SK-N-SH (cell line): ENCODE measurements at regions not wholly inside any gene's neighbourhood (a gene's known extent, or its start where the extent isn't known, plus 50 kb on each side); places are given as distances from the start of the nearest gene placed in this dataset.
A peak's percentile ranks its signal among the peaks of the same experiment; 100 is the strongest.

Source experiments
- CTCF ChIA-PET: fragments of 300-600, 350-600 bp; formaldehyde crosslinking; extraction: SDS; loops from one replicate; lab custom pipeline; 2021; lab: Yijun Ruan, JAX
- POLR2A ChIA-PET: fragments of 350-600 bp; sonication (Branson Sonifier 250); formaldehyde crosslinking; extraction: SDS; loops from one replicate; lab custom pipeline; 2020; ENCODE audit warnings: antibody characterized with exemption, inconsistent platforms; lab: Yijun Ruan, JAX
- DNase-seq: peaks from one replicate; pipeline ENCODE4 v3.0.0; 2012
- H2AFZ ChIP-seq: fragments of 200-600 bp; sonication (generic); 2 replicates; pipeline ENCODE4 v1.8.1; 2016; ENCODE audit warnings: antibody characterized with exemption, mild to moderate bottlenecking, low read depth
- H3F3A ChIP-seq: fragments of 200-600 bp; sonication (generic); replicated peaks from 2 replicates; pipeline ENCODE3; 2016; ENCODE audit warnings: antibody characterized with exemption, mild to moderate bottlenecking; ENCODE audit not compliant: insufficient read depth
- H3K27ac ChIP-seq, 2 experiments: fragments of 200-500 bp in 1 of 2; fragments of 200-600 bp in 1 of 2; sonication (Bioruptor generic) in 1 of 2; sonication (generic), shearing (Covaris generic) in 1 of 2; 2 replicates each; pipeline versions ENCODE4 v1.5.1 to v1.6.1; 2014 to 2016; ENCODE audit warnings: low read depth in 2 of 2, inconsistent platforms in 1 of 2, low read length in 1 of 2, mild to moderate bottlenecking in 1 of 2, mixed read lengths in 1 of 2
- H3K27me3 ChIP-seq: fragments of 200-600 bp; sonication (generic), shearing (Covaris generic); 2 replicates; pipeline ENCODE4 v1.6.1; 2016; ENCODE audit warnings: mixed run types; ENCODE audit not compliant: insufficient read depth
- H3K36me3 ChIP-seq, 2 experiments: fragments of 200-500 bp in 1 of 2; fragments of 200-600 bp in 1 of 2; sonication (Bioruptor generic) in 1 of 2; sonication (generic) in 1 of 2; replicated peaks in 1 of 2; 2 replicates each; pipeline versions ENCODE3 to v1.5.1; 2014 to 2016; ENCODE audit warnings: low read length in 1 of 2, mild to moderate bottlenecking in 1 of 2; ENCODE audit not compliant: insufficient read depth in 2 of 2, control insufficient read depth in 1 of 2
- H3K4me1 ChIP-seq, 2 experiments: fragments of 200-500 bp in 1 of 2; fragments of 200-600 bp in 1 of 2; sonication (Bioruptor generic) in 1 of 2; sonication (generic), shearing (Covaris generic) in 1 of 2; 2 replicates each; pipeline versions ENCODE4 v1.5.1 to v1.6.1; 2014 to 2016; ENCODE audit warnings: low read depth in 1 of 2, low read length in 1 of 2, mixed run types in 1 of 2; ENCODE audit not compliant: insufficient read depth in 2 of 2, control insufficient read depth in 1 of 2
- H3K4me2 ChIP-seq: fragments of 200-600 bp; sonication (generic), shearing (Covaris generic); 2 replicates; pipeline ENCODE4 v1.6.1; 2017; ENCODE audit warnings: mixed run types
- H3K4me3 ChIP-seq, 2 experiments: fragments of 200-500 bp in 1 of 2; fragments of 200-600 bp in 1 of 2; sonication (Bioruptor generic) in 1 of 2; sonication (generic), shearing (Covaris generic) in 1 of 2; 2 replicates each; pipeline versions ENCODE4 v1.5.1 to v1.8.1; 2014 to 2016; ENCODE audit warnings: low read depth in 2 of 2, inconsistent platforms in 1 of 2, low read length in 1 of 2, mild to moderate bottlenecking in 1 of 2, mixed read lengths in 1 of 2, moderate library complexity in 1 of 2
- H3K79me2 ChIP-seq: fragments of 200-600 bp; sonication (generic); 2 replicates; pipeline ENCODE4 v1.8.1; 2017; ENCODE audit warnings: mild to moderate bottlenecking; ENCODE audit not compliant: insufficient read depth
- H3K9ac ChIP-seq: fragments of 200-600 bp; sonication (generic); 2 replicates; pipeline ENCODE4 v1.6.1; 2017; ENCODE audit warnings: mixed run types
- H3K9me2 ChIP-seq: fragments of 200-600 bp; sonication (generic); 2 replicates; pipeline ENCODE4 v1.6.1; 2017; ENCODE audit warnings: mixed run types
- H3K9me3 ChIP-seq: fragments of 200-600 bp; sonication (generic); 2 replicates; pipeline ENCODE4 v1.6.1; 2017; ENCODE audit warnings: mixed run types, mild to moderate bottlenecking, moderate library complexity
- H4K20me1 ChIP-seq: fragments of 200-600 bp; sonication (generic); 2 replicates; pipeline ENCODE4 v1.6.1; 2017; ENCODE audit warnings: mild to moderate bottlenecking, mixed run types; ENCODE audit not compliant: insufficient read depth
- CHD2 ChIP-seq: fragments of 150-350 bp; IDR thresholded peaks from 2 replicates; pipeline ENCODE4 v1.6.1; 2018; ENCODE audit warnings: low read length; ENCODE audit not compliant: partially characterized antibody
- CTCF ChIP-seq: fragments of 200-600 bp; sonication (generic); IDR thresholded peaks from 2 replicates; pipeline ENCODE4 v1.6.1; 2017; ENCODE audit warnings: antibody characterized with exemption, mild to moderate bottlenecking, moderate library complexity
- ELF1 ChIP-seq: IDR thresholded peaks from 2 replicates; pipeline ENCODE4 v1.4.0; 2012
- EZH2phosphoT487 ChIP-seq: fragments of 200-600 bp; sonication (generic); IDR thresholded peaks from 2 replicates; pipeline ENCODE4 v1.6.1; 2017; ENCODE audit warnings: low read depth, mixed run types, mild to moderate bottlenecking, antibody characterized with exemption, moderate library complexity, borderline replicate concordance
- FOSL2 ChIP-seq: IDR thresholded peaks from 2 replicates; pipeline ENCODE4 v1.4.0; 2012; ENCODE audit warnings: low read depth, mild to moderate bottlenecking, moderate library complexity, borderline replicate concordance
- FOXJ3 ChIP-seq: sonication (generic); formaldehyde crosslinking; IDR thresholded peaks from 2 replicates; pipeline ENCODE4 v1.5.1; 2020; ENCODE audit warnings: mild to moderate bottlenecking, missing genetic modification reagents
- GATA2 ChIP-seq: sonication (generic); formaldehyde crosslinking; IDR thresholded peaks from 2 replicates; pipeline ENCODE4 v1.5.0; 2020; ENCODE audit warnings: mild to moderate bottlenecking, missing genetic modification reagents
- JUND ChIP-seq: IDR thresholded peaks from 2 replicates; pipeline ENCODE4 v1.4.0; 2012
- PBX3 ChIP-seq: IDR thresholded peaks from 2 replicates; pipeline ENCODE4; 2012
- SIN3A ChIP-seq: IDR thresholded peaks from 2 replicates; pipeline ENCODE4 v1.6.1; 2012; ENCODE audit warnings: low read depth, mild to moderate bottlenecking, low read length, moderate library complexity, borderline replicate concordance
- TCF12 ChIP-seq: IDR thresholded peaks from 2 replicates; pipeline ENCODE4 v1.4.0; 2012
- WGBS: methylation state at CpG from one replicate; pipeline ENCODE4 v1.1.6; 2017; ENCODE audit warnings: low lambda C conversion rate; 5-methylcytosine and 5-hydroxymethylcytosine counted together
- TF ChIP-seq, protein P1 (sequence below): IDR thresholded peaks from 2 replicates; pipeline ENCODE4 v1.6.1; 2012; ENCODE audit warnings: mild to moderate bottlenecking, low read depth, low read length, moderate library complexity

DNA sequence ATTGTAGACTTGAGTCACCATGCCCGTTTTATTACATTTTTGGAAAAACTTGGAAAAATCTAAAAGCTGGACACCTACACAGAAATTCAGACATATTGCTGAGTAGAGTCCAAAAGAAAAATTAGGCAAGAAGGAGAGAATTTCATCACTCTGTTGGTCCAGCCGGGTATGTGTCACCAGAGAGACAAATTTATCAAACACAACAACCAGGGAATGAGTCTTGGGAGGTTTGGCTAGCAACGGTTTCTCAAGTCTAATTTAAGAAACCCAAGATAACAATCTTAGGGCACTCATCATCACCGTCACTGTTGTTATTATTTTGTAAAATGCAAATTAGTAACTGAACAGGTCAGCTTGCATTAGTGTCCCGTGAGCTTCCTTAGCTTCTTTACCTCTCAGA, 197.5 kb upstream of the C2CD4B start (continued):
- TF ChIP-seq JUND: no peak

DNA sequence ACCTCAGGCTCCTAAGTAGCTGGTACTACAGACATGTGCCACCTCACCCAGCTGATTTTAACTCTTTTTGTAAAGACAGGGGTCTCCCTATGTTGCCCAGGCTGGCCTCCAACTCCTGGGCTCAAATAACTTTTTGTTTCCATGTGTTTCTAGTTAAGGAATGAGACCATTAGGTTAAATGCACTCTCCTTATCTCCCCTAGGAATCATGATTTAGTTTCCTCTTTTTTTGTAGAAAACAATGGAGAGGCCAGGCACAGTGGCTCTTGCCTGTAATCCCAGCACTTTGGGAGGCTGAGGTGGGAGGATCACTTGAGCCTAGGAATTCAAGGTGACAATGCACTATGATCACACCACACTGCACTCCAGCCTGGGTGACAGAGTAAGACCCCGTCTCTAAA, 198.8 kb upstream of the C2CD4B start:
- Histone ChIP-seq H3K9me3 (no peaks in the 10 kb centered on the region), H3K36me3 (no peaks in the 10 kb centered on the region), H3K4me1 (peaks cover 0 to 3% of the 10 kb centered on the region in 2 experiments; a peak in 1 of 4 replicates), H3K4me2 (no peak overlapping the region), H2AFZ (no peak overlapping the region), H4K20me1 (no peaks in the 10 kb centered on the region), H3K9me2 (no peaks in the 10 kb centered on the region), H3K4me3 (no peak overlapping the region), H3K27me3 (no peaks in the 10 kb centered on the region), H3K9ac (no peak overlapping the region), H3K79me2 (no peaks in the 10 kb centered on the region), H3F3A (no peaks in the 10 kb centered on the region), H3K27ac (no peak overlapping the region)
- no peak for TF ChIP-seq SIN3A
- TF ChIP-seq, protein P1, sequence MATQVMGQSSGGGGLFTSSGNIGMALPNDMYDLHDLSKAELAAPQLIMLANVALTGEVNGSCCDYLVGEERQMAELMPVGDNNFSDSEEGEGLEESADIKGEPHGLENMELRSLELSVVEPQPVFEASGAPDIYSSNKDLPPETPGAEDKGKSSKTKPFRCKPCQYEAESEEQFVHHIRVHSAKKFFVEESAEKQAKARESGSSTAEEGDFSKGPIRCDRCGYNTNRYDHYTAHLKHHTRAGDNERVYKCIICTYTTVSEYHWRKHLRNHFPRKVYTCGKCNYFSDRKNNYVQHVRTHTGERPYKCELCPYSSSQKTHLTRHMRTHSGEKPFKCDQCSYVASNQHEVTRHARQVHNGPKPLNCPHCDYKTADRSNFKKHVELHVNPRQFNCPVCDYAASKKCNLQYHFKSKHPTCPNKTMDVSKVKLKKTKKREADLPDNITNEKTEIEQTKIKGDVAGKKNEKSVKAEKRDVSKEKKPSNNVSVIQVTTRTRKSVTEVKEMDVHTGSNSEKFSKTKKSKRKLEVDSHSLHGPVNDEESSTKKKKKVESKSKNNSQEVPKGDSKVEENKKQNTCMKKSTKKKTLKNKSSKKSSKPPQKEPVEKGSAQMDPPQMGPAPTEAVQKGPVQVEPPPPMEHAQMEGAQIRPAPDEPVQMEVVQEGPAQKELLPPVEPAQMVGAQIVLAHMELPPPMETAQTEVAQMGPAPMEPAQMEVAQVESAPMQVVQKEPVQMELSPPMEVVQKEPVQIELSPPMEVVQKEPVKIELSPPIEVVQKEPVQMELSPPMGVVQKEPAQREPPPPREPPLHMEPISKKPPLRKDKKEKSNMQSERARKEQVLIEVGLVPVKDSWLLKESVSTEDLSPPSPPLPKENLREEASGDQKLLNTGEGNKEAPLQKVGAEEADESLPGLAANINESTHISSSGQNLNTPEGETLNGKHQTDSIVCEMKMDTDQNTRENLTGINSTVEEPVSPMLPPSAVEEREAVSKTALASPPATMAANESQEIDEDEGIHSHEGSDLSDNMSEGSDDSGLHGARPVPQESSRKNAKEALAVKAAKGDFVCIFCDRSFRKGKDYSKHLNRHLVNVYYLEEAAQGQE: no peak
- no peak for TF ChIP-seq CTCF
- peak; percentile 60 for TF ChIP-seq TCF12
- TF ChIP-seq ELF1: no peak
- TF ChIP-seq FOSL2: no peak
- no peak for TF ChIP-seq EZH2phosphoT487
- no peak for TF ChIP-seq CHD2
- no peak for TF ChIP-seq FOXJ3
- TF ChIP-seq PBX3: no peak; the same call in 1 of the 2 replicates
- TF ChIP-seq GATA2 (CRISPR knock-in tag): peak; percentile 59; the same call in 1 of the 2 replicates
- TF ChIP-seq JUND: no peak
- WGBS: 45% methylated on average over 1 of the region's 1 CpG
- DNase-seq: peak; percentile 42
- CTCF ChIA-PET: no interaction called here
- POLR2A ChIA-PET: no interaction called here
